ENCODE measurements at regions not wholly inside any gene's neighbourhood (a gene's known extent, or its start where the extent isn't known, plus 50 kb on each side); places are given as distances from the start of the nearest gene placed in this dataset.

- TF ChIP-seq CTCF (IDR thresholded peaks at IDR 0.05) (no peak), EP300 (IDR thresholded peaks at IDR 0.05) (no peak), POLR2A (IDR thresholded peaks at IDR 0.05) (no peak)
- H3K4me3 ChIP-seq: no peak overlapping the region
- no peaks in the 10 kb centered on the region for H3K27me3 ChIP-seq
- H3K4me1 ChIP-seq (ENCODE audit: insufficient read depth): no peaks in the 10 kb centered on the region
- H3K36me3 ChIP-seq: no peaks in the 10 kb centered on the region
- no peak for DNase-seq
- intact Hi-C loops (cut with DNase I): no loop called here
- WGBS, 3 donors: 91 to 94% (median 92%) methylated on average over 8 of the region's 8 CpGs
- no peak overlapping the region for H3K27ac ChIP-seq
- H3K9me3 ChIP-seq: no peaks in the 10 kb centered on the region
These were observed 1028.6 kb upstream of the ZEB2 start for GRCh38 chr2:145548479-145548878.

GRCh38 chr2:145547620-145548019 lies 1027.7 kb upstream of the ZEB2 start:
- no peak overlapping the region for H3K27ac ChIP-seq
- H3K4me3 ChIP-seq: no peak overlapping the region
- WGBS, 3 donors: 82 to 85% (median 83%) methylated on average over 4 of the region's 4 CpGs
- no peaks in the 10 kb centered on the region for H3K36me3 ChIP-seq
- H3K9me3 ChIP-seq: no peaks in the 10 kb centered on the region
- intact Hi-C loops (cut with DNase I): no loop called here
- no peaks in the 10 kb centered on the region for H3K4me1 ChIP-seq (ENCODE audit: insufficient read depth)
- TF ChIP-seq EP300 (IDR thresholded peaks at IDR 0.05) (no peak), CTCF (IDR thresholded peaks at IDR 0.05) (no peak), POLR2A (IDR thresholded peaks at IDR 0.05) (no peak)
- no peak for DNase-seq
- H3K27me3 ChIP-seq: no peaks in the 10 kb centered on the region

GRCh38 chr2:145546091-145546490 lies 1026.2 kb upstream of the ZEB2 start:
- Histone ChIP-seq H3K27ac (no peak overlapping the region), H3K4me1 (ENCODE audit: insufficient read depth) (no peaks in the 10 kb centered on the region), H3K9me3 (no peaks in the 10 kb centered on the region), H3K36me3 (no peaks in the 10 kb centered on the region), H3K27me3 (no peaks in the 10 kb centered on the region), H3K4me3 (no peak overlapping the region)
- no peak for DNase-seq
- 44 to 72% (median 54%) methylated on average over 2 of the region's 2 CpGs for WGBS, 3 donors
- intact Hi-C loops (cut with DNase I): no loop called here
- no peak for TF ChIP-seq CTCF (IDR thresholded peaks at IDR 0.05)
- TF ChIP-seq EP300 (IDR thresholded peaks at IDR 0.05): no peak
- TF ChIP-seq POLR2A (IDR thresholded peaks at IDR 0.05): no peak

GRCh38 chr2:145543856-145544255 lies 1023.9 kb upstream of the ZEB2 start:
- TF ChIP-seq EP300 (IDR thresholded peaks at IDR 0.05) (no peak), POLR2A (IDR thresholded peaks at IDR 0.05) (no peak), CTCF (IDR thresholded peaks at IDR 0.05) (no peak)
- Histone ChIP-seq H3K4me1 (ENCODE audit: insufficient read depth) (no peaks in the 10 kb centered on the region), H3K9me3 (no peaks in the 10 kb centered on the region), H3K4me3 (no peak overlapping the region), H3K27me3 (no peaks in the 10 kb centered on the region), H3K27ac (no peak overlapping the region), H3K36me3 (no peaks in the 10 kb centered on the region)
- 78 to 89% (median 79%) methylated on average over 5 of the region's 5 CpGs for WGBS, 3 donors
- intact Hi-C loops (cut with DNase I): no loop called here
- no peak for DNase-seq

GRCh38 chr2:145543155-145543554 lies 1023.2 kb upstream of the ZEB2 start:
- no peak overlapping the region for H3K27ac ChIP-seq
- no peak overlapping the region for H3K4me3 ChIP-seq
- no peaks in the 10 kb centered on the region for H3K27me3 ChIP-seq
- intact Hi-C loops (cut with DNase I): no loop called here
- no peaks in the 10 kb centered on the region for H3K9me3 ChIP-seq
- 88 to 92% (median 91%) methylated on average over 2 of the region's 2 CpGs for WGBS, 3 donors
- H3K4me1 ChIP-seq (ENCODE audit: insufficient read depth): no peaks in the 10 kb centered on the region
- H3K36me3 ChIP-seq: no peaks in the 10 kb centered on the region
- no peak for DNase-seq
- TF ChIP-seq POLR2A (IDR thresholded peaks at IDR 0.05) (no peak), EP300 (IDR thresholded peaks at IDR 0.05) (no peak), CTCF (IDR thresholded peaks at IDR 0.05) (no peak)
